Posterior cingulate gyrus (tissue), 11 donors: ENCODE measurements at regions not wholly inside any gene's neighbourhood (a gene's known extent, or its start where the extent isn't known, plus 50 kb on each side); places are given as distances from the start of the nearest gene placed in this dataset.

Experiments used
- DNase-seq, 10 donors: peaks; one replicate each; pipeline versions ENCODE4 v3.0.0 to v3.0.0-alpha.2; 2020 to 2021; ENCODE audit warnings: mixed read lengths in 3 of 10
- intact Hi-C: fragments of 100-400 bp; cut with DNase I; formaldehyde crosslinking; loops from one replicate; pipeline ENCODE4 v1.15.1; 2023

- DNase-seq = no peak
- intact Hi-C loops = no loop called here
Observed at GRCh38 chr12:90024262-90024661, 315.6 kb upstream of the ATP2B1 start.

- intact Hi-C loops = no loop called here
- DNase-seq = no peak
Observed at GRCh38 chr12:90023207-90023900, 314.7 kb upstream of the ATP2B1 start.

- intact Hi-C loops = no loop called here
- no peak for DNase-seq
Observed at GRCh38 chr12:90021795-90022440, 313.3 kb upstream of the ATP2B1 start.

GRCh38 chr12:90020881-90021280 is 312.2 kb upstream of the ATP2B1 start:
- no peak for DNase-seq
- intact Hi-C loops = no loop called here

- intact Hi-C loops = no loop called here
- no peak for DNase-seq
Observed at GRCh38 chr12:90020436-90020835, 311.8 kb upstream of the ATP2B1 start.

- DNase-seq = no peak
- intact Hi-C loops = no loop called here
Observed at GRCh38 chr12:90020014-90020413, 311.4 kb upstream of the ATP2B1 start.

- intact Hi-C loops = no loop called here
- no peak for DNase-seq
Observed at GRCh38 chr12:90017316-90017715, 308.7 kb upstream of the ATP2B1 start.

GRCh38 chr12:90015228-90015627 is 306.6 kb upstream of the ATP2B1 start:
- DNase-seq = no peak

GRCh38 chr12:90013409-90013808 is 304.8 kb upstream of the ATP2B1 start:
- no peak for DNase-seq
- intact Hi-C loops = no loop called here

More at GRCh38 chr12:90015228-90015627, 306.6 kb upstream of the ATP2B1 start:
- intact Hi-C loops = no loop called here

GRCh38 chr12:90010089-90010488 is 301.5 kb upstream of the ATP2B1 start:
- no peak for DNase-seq
- intact Hi-C loops = no loop called here

GRCh38 chr12:90008277-90008676 is 299.6 kb upstream of the ATP2B1 start:
- no peak for DNase-seq
- intact Hi-C loops = no loop called here

- DNase-seq = no peak
- intact Hi-C loops = no loop called here
Observed at GRCh38 chr12:90004319-90005074, 295.9 kb upstream of the ATP2B1 start.

- intact Hi-C loops = no loop called here
Observed at GRCh38 chr12:90003688-90004087, 295.1 kb upstream of the ATP2B1 start.

GRCh38 chr12:90000721-90001120 is 292.1 kb upstream of the ATP2B1 start:
- no peak for DNase-seq
- intact Hi-C loops = no loop called here

More at GRCh38 chr12:90003688-90004087, 295.1 kb upstream of the ATP2B1 start:
- no peak for DNase-seq

GRCh38 chr12:89999699-90000505 is 291.3 kb upstream of the ATP2B1 start:
- intact Hi-C loops = no loop called here
- no peak for DNase-seq

GRCh38 chr12:89995870-89996269 is 287.2 kb upstream of the ATP2B1 start:
- peak in 6 of 10 donors; percentile 16 to 84 (median 28) for DNase-seq
- intact Hi-C loops = no loop called here

GRCh38 chr12:89994911-89995310 is 286.3 kb upstream of the ATP2B1 start:
- no peak for DNase-seq
- intact Hi-C loops = no loop called here

- DNase-seq = no peak
- intact Hi-C loops = no loop called here
Observed at GRCh38 chr12:89993632-89994031, 285.0 kb upstream of the ATP2B1 start.

- DNase-seq = no peak
Observed at GRCh38 chr12:89992668-89993451, 284.2 kb upstream of the ATP2B1 start.

More at GRCh38 chr12:89992668-89993451, 284.2 kb upstream of the ATP2B1 start:
- intact Hi-C loops = no loop called here
